Activated CD4-positive, alpha-beta T cell treated with anti-CD3 and anti-CD28 coated beads, Interleukin-2, amount 50 U/mL, for 48 hours (primary cell): ENCODE measurements at regions not wholly inside any gene's neighbourhood (a gene's known extent, or its start where the extent isn't known, plus 50 kb on each side); places are given as distances from the start of the nearest gene placed in this dataset.

Experiments used
- DNase-seq, 2 experiments: peaks; one replicate each; pipeline ENCODE4 v3.0.0-alpha.2; 2020

DNA sequence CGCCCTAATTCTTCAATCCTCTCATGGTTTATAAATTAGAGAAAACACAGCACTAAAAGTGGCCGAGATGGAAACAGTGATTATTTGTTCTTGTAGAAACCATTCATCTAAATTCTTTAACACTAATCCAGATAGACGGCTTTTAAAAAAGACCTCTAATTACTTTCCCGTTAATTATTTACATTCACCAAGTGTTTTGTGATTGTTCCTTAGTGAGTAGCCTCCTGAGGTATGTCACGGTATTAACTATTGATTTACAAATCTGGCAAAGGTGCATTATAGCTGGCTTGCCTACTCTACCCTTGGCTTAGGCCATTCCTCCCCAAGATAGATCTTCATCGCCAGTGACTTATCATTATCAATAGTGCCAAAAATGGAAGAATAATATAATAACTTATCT lies 436.4 kb upstream of the ST6GAL2 start:
- DNase-seq = no peak

DNA sequence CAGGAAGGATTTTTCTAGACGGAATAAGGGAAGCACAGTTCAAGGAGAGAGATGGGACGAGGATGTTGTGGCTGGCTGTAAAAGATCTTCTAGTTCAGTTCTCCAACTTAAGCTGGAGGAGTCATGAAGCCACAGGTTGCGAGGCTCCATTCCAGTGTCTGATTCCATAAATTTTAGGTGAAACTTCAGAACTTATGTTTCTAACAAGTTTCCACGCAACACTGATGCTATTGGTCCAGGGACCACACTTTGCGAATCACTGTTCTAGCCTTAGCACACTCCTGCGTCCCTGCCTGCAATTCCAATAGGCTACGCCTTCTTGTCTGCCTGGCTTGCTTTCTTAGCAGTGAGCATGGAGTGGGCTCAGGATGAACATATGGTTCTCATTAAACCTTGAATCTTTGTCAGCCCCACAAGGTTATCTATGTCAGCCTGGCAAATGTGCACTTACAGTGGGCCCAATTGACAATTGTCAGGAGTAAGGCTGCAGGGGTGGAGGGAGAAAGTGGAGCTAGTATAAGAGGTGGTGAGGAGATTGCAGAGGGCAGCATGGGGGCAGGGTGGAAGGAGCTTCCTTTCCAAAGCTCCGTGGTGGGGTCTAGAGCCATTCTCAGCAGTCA lies 438.1 kb upstream of the ST6GAL2 start:
- no peak for DNase-seq

DNA sequence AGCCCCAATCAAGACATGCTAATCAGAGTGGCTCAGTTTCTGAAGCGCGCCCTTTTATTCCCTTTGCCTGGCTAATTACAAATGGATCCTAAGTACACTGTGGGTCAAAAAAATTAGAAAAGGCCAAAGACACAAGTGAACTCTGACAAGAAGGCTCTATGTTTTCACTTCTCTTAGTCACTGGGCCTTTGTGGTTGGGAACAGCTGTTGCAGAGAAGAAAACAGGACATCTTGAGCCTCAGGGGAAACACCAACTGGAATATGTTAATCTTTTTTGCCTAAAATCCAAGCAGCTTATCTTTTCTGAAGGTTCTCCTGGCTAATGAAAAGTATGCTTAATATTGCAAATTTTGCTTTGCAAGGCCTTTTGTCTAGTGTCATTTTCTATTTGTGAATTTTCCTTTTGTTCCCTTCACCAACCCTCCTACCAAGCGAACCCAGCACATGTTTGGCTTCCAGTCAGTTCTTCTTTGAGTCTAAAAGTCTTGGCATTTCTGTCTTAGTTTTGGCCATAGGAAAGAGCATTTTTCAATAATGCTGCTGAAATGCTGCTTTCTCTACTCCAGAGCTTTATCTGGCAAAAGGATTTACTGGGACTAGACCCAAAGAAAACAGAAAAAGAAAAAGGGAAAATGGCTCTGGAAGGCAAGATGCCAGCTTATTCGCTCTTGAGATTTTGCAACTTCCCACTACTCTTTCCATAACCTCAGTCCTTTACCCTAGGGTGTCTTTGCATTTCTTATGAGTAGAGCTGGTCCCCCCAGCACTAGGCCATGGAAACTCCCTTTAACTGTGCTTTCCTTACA lies 440.2 kb upstream of the ST6GAL2 start:
- no peak for DNase-seq

DNA sequence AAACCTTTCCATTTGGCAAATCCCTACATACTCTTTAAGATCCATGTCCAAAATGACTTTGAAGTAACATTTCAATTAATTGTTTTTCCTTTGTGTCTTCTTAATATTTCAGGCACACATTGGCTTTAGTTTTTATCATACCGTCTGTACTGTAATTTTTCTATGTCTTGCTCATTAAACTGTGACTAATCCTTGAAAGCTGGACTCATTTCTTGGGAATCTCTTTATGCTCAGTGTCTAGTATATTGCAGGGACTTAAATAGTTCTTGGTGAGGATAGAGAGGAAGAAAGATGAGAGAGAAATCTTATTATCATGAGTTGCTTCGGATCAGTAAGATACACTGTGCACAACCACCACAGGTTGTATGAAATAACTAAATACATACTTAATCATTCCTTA lies 448.3 kb upstream of the ST6GAL2 start:
- DNase-seq = no peak

DNA sequence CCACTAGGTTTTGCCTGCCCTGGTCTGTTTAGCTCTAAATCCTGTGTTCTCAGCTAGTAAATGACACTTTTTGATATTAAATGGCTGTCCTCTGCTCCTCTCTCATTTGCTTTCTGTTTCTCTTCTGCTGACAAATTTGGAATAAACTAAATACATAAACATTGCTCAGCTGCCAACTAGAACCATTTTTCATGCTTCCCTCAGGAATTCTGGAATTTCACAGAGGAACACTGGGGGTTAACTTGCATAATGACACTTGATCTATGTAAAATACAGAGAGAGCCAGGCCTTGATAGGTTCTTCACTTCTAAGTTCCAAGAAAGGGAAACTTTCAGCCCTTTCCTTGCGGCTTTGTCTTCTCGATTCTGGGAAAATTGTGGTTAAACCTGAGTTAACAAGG lies 450.6 kb upstream of the ST6GAL2 start:
- DNase-seq = no peak

DNA sequence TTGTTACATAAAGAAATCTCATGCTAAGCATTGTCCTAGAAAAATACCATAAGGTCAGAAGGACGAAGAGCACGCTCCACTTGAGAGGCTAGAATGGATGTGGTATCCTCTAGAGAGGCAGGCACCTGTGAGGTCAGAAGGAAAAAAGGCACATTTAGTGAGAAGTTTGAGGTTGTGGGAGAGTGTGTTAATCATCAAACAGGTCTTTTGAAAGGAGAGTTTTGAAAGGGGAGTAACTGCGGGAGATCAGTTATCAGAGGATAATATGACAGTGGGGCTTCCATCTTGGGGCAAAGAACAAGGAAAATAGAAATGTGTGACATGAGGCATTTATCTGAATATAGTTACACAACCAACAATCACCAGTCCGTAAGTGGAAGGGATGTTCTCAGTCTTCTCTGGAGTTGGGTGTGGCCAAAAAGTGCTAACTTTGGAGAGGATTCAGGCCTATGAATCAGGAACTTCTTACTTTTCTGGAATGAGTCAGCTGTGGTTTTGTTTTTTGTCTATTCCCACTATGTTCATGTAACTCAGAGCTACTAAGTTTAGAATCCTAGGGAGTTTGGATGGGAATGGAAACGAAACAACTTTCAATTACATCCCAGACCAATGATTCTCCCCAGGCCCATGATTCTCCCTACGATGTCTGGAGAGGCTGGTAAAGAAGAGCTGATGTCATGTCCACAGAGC lies 451.4 kb upstream of the ST6GAL2 start:
- no peak for DNase-seq

DNA sequence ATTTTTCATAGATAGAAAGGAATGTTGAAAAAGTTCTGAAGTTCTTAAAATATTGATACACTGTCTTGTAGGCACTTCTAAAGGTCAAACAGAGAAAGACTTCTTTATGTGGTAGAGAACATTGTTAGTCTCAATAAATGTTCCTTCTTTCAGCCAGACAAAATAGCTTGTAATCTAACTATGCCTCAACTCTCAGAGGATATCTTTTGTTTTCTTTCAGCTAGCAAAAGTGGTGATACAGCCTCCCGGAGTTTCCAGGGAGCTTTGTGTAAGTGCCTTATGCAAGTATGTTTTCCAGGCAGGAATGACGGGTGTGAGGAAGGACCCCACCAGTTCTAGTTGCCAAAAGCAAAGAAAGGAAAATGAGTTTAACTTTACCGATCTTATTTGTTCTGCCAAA lies 452.1 kb upstream of the ST6GAL2 start:
- no peak for DNase-seq

DNA sequence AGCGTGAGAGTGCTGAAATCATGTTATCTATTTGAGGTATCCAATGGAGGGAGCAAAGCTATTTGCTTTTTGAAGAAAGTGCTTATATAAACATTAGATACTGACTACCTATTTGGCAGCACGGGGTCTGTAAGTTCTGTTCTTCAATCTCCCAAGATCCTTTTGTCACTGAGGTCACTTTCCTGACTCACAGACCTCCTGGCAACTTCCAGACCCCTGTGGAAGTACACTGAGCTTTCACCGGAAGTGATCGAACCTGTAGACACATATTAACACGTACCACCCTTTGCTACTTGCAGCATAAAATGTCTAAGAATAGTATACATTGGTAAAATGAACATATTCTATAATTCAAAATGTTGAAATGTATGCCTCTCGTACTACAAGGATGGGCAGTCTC lies 452.6 kb upstream of the ST6GAL2 start:
- DNase-seq = no peak

DNA sequence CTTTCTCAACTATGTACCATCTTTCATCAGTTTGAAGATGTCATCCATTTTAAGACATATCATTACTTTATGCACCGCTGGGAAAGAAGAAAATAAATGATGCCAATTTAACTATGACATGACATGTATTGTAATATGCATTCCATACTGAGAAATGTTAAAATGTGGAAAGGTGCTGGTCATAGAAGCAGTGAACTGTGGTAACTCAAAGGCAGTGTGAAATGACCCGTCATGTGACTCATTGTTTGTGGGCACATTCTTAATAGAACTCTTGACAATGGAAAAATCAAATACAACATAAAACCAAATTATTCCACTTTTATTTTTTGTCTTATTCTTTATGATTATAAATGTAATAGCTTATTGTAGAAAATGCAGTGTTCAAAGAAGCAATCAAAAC lies 455.0 kb upstream of the ST6GAL2 start:
- DNase-seq = no peak

DNA sequence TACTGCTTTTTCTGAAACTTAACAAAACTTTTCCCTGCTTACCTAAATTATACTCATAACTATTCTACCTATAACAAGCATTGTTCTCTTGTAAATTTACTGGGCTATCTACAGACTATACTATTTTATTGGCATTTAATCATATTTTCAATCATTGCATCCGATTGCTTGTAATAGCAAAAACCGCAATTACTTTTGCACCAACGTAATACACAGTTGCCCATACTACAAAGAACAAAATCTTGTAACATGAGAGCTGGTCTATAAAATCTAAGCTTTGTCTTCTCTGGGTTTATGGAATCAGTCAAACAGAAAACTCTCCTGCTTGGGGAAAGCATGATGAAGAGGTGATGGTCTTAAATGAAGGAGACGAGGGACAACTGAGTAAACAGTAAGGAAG lies 463.4 kb upstream of the ST6GAL2 start:
- DNase-seq = no peak

DNA sequence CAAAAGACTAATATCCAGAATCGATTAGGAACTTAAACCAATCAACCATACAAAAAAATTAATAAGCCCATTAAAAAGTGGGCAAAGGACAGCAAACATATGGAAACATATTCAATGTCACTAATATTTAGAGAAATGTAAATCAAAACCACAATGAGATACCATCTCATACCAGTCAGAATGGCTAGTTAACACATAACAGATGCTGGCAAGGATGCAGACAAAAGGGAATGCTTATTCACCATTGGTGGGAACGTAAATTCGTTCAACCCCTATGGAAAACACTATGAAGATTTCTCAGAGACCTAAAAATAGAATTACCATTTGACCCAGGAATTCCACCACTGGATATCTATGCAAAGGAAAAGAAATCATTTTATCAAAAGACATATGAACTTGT lies 468.2 kb upstream of the ST6GAL2 start:
- no peak for DNase-seq

DNA sequence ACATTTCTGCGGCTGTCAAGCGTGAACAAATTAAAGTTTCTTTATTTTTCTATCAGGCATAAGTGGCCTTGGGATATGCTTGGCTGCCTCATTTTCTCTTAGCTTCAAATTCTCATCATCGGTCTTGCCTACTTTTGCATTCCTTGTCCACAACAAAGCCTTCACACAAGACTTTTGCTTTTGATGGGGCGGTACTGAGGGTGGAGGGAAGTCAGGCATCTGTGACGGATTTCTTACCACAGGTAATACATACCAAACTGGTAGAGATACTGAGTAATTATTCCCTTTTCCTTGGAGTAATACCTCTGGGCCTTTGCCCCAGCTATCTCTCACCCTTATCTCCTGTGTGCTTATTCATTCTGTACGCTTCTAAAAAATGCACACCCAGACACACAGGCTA lies 468.3 kb upstream of the RGPD4 start:
- no peak for DNase-seq

DNA sequence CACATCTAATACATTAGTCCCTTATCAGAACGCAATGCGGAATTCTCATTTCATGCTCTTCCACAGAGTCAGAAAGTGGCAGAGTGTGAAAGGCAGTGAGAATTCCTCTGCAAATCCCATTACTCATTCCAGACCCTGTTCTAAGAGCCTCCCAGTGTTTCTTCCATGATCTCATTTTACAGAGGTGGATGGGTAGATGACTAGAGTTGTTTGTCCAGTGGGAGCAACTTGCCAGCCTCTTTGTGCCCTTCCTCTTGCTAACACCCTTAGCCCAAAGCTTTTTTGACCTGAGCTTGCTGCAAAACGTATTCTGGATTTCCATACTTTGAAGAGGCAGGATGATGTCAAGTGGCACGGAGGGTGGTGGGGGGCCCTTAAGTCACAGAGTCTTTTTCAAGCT lies 467.7 kb upstream of the RGPD4 start:
- no peak for DNase-seq

DNA sequence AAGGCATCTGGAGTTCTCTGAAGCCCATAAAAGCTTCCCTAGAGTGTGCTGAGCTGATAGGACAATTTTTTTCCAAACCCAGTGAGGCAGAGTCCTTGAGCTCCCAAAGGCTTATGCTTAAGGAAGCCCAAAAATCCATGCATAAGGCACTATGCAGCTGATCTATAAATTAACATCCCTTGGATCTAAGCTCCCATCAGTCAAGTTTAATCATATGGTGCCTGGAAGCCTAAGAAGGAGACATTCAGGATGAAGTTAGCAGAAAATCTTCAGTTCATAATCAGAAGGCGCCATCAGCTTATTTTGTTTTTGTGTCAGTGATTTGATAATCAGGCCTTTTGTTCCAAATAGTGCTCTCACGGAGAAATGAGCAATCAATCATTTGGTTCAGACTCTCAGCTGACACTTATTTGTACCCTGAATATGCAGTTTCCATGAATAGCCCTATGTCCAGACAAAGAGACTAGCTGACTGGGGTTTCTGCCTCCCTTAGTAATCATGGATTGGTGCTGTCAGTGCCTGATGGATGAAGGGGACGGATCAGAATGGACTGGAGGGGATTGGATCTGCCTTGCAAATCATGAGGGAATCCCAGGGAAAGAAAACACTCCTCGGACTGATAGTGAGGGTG lies 464.8 kb upstream of the RGPD4 start:
- DNase-seq = no peak

DNA sequence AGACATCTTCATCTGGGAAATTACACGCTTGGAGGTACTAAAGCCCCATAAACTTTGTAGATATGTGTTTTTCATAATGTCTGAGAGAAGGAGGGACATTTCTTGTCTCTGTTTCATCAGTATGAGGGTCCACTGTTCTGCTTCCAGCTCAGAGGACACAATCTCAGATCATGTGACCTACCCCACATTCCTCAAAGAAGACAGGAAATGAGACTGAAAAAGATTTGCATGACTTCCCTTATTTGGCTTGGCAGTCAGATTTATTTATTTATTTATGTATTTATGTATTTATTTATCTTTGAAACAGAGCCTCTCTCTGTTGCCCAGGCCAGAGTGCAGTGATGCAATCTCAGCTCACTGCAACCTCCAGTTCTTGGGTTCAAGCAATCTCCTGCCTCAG lies 463.7 kb upstream of the RGPD4 start:
- no peak for DNase-seq

DNA sequence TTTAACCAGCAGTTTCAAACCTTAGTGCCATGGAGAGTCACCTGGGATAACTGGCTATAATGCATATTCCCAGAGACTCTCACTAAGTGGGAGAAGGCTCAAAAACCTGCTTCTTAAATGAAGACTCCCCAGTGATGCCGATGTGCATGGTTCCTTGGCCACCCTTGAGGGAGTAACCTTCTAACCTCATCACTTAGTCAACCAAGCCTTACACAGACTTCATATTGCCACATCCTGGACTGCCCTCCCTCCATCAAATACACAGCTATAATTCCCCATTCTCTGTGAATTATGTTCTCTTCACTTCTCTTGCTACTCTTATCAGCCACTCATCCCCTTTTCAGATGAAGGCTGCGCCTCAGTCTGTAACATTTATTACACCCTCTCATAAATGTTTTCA lies 462.9 kb upstream of the RGPD4 start:
- no peak for DNase-seq

DNA sequence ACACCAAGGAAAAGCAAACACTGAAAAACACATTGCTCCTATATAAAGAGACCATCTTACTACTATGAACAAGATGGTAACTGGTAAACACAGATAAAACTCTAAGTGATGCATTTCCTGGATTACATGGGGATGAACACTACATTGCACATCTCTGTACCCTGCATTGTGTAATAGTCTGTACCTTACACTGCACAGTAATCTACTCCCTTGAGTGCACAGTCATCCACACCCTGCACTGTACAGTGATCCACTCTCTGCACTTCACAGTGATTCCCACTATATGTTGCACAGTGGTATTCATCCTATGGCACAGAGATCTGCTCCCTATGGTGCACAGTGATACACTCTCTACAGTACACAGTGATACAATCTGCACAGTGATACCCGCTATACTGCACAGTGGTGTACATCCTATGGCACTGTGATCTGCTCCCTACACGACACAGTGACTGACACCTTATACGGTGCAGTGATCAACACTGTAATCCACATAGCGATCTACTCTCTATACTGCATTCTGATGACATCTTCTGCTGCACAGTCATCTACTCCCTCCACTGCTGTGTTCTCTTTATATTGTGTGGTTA lies 462.2 kb upstream of the RGPD4 start:
- no peak for DNase-seq

DNA sequence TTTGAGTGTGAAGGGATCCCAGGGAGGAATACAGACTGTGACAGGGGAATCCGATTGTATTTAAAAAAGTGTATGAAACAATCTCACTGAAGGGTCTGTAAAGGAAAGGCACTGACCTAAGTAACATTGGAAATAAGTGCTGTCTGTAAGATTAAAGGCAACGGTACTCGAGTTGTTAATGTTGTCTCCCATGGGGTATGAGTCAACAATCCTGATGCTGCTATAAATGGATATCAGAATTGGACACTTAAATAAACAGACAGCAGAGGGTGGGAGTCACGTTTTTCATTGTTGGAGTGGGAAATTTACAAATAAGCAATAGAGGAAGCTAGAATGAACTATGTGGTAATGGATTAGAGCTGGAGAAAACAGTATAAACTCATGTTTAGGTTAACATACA lies 452.4 kb upstream of the RGPD4 start:
- no peak for DNase-seq

DNA sequence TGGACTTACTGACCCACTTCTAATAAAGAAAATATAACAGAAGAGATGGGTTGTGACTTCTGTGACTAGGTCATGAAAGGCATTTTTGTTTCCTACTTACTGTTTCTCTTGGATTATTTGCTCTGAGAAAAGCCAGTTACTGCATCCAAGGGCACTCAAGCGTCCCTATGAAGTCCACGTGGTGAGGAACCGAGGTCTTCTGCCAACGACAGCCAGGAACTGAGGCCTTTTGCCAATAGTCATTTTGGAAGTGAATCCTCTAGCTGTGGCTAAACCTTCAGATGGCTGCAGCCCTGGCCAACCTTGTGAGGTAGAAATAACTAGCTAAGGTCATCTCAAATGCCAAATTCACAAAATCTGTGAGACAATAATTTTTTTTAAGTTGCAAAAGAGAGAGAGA lies 449.8 kb upstream of the RGPD4 start:
- no peak for DNase-seq

DNA sequence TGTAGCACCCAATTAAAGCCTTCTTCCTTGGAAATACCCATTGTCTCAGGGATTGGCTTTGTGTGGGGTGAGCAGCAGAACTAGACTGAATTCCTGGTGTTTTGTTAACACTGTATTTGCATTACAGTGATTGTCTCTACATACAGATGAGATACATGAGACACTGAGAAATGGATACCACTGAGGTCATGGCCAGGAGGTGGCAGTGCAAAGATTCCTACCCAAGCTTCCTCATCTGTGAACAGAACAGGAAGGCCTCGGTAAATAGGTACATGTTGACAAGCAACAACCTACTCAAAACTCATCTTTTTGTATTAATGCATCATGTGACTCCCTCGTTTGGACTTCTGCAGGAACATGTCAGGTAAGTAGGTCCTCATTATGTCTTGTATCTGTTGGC lies 445.8 kb upstream of the RGPD4 start:
- no peak for DNase-seq

DNA sequence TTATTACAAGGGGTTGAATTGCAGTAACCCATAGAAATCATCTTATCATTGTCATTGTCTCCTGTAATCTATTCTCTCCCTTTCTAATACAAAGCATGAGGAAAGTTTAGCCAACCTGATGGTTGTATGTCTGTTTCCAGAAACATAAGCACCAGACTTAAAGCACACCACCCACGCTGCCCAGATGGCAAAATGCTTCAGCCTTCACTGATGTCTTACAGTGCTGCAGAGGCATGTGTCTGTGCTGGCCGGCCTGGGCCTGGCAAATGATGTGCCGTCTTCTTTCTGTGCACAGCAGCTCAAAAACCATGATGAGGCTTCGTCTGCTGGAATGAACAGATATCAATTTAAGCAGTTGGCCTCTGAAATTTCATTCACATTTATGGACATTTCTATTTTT lies 443.0 kb upstream of the RGPD4 start:
- no peak for DNase-seq

DNA sequence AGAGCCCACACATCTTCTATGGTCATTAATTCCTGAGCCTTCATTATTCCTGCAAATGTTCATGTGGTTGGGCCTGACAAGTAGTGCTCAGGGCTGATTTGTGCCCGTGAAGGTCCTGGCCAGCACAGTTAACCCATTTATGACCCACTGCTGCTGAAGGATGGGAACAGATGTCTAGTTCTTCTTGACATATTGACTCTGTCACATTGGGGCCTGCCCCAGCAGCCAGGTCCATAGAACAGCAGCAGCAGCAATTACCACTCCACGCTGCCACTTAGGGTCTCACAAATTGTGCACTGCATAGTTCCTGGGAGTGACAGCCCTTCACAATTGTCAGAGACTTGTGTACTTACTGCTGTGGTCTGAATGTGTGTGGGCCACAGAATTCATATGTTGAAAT lies 442.3 kb upstream of the RGPD4 start:
- no peak for DNase-seq

DNA sequence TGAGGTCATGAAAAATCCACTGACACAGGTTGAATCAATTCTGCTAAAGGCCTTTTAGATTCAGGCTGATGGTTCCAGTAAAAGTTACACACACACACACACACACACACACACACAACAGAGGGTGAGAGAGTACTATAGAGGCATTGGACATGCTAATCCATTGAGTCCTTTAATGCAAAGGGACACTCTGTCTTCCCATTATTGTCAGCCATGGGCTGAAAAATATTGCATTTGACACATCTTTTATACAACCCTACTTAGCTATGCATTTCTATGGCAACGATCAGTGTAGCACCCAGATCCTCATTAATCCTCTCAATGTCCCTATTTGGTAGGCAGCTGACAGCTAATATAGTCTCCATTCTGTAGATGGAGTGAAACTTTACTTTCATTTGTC lies 440.8 kb upstream of the RGPD4 start:
- no peak for DNase-seq
